C4-2B (cell line): ENCODE measurements at regions not wholly inside any gene's neighbourhood (a gene's known extent, or its start where the extent isn't known, plus 50 kb on each side); places are given as distances from the start of the nearest gene placed in this dataset.

Experiments used
- ZFX ChIP-seq: fragments of 450-650 bp; IDR thresholded peaks from 2 replicates; pipeline ENCODE4 v1.6.1; 2017
- TF ChIP-seq, protein P1 (sequence below): fragments of 450-650 bp; conservative IDR thresholded peaks from 2 replicates; pipeline ENCODE4 v1.5.1; 2017; ENCODE audit warnings: mild to moderate bottlenecking

DNA sequence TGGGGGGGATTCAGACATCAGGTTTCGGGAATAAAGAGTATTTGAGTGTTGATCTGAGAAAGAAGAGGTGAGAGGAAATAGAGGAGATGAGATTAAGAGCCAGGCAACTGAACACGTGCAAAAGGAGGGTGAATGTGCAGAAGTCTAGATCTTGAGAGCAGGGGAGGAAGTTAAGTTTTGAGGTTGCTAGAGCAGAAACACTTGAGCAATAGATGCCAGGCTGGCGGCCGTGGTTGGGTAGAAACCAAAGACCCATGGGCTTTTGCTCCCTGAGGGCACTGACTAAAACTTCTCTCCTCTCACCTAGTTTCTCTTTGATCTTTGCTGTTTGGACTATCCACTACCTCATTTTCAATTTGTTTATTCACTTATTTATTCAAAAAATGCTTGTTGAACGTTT lies 116.0 kb downstream of the CDC42EP3 start:
- TF ChIP-seq, protein P1, sequence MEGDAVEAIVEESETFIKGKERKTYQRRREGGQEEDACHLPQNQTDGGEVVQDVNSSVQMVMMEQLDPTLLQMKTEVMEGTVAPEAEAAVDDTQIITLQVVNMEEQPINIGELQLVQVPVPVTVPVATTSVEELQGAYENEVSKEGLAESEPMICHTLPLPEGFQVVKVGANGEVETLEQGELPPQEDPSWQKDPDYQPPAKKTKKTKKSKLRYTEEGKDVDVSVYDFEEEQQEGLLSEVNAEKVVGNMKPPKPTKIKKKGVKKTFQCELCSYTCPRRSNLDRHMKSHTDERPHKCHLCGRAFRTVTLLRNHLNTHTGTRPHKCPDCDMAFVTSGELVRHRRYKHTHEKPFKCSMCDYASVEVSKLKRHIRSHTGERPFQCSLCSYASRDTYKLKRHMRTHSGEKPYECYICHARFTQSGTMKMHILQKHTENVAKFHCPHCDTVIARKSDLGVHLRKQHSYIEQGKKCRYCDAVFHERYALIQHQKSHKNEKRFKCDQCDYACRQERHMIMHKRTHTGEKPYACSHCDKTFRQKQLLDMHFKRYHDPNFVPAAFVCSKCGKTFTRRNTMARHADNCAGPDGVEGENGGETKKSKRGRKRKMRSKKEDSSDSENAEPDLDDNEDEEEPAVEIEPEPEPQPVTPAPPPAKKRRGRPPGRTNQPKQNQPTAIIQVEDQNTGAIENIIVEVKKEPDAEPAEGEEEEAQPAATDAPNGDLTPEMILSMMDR: no peak
- TF ChIP-seq ZFX: no peak
